Breast epithelium (tissue), 3 donors: ENCODE measurements at regions not wholly inside any gene's neighbourhood (a gene's known extent, or its start where the extent isn't known, plus 50 kb on each side); places are given as distances from the start of the nearest gene placed in this dataset.

Source experiments
- CTCF ChIP-seq, 3 donors: fragments of 450-650 bp; IDR thresholded peaks; one replicate each; pipeline ENCODE4 v1.5.1; 2016 to 2017; ENCODE audit warnings: antibody characterized with exemption in 3 of 3, mild to moderate bottlenecking in 3 of 3, moderate library complexity in 3 of 3
- POLR2A ChIP-seq: fragments of 450-650 bp; IDR thresholded peaks from one replicate; pipeline ENCODE4 v1.6.1; 2016; ENCODE audit warnings: antibody characterized with exemption, mild to moderate bottlenecking, moderate library complexity
- POLR2AphosphoS5 ChIP-seq, 3 donors: sonication (generic); formaldehyde crosslinking; IDR thresholded peaks; one replicate each; pipeline ENCODE4 v1.6.1; 2017; ENCODE audit warnings: antibody characterized with exemption in 3 of 3

DNA sequence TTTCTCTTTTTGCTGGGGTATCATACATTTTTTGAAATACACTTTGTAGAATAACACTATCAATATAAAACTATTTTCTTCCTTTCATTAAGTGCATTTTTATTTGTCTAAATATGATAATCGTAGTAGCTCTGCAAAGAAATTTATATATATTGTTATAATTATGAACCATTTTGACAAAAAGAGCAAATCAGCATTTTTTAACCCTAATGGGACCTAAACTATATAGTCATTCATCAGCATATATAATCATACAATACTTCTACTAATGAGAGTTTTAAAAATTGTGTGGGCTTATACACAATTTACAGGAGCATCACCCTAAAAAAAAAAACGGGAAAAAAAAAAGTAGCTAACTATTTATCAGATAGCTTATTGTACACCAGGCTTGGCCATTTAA lies 329.7 kb upstream of the TYRP1 start:
- TF ChIP-seq CTCF (IDR thresholded peaks at IDR 0.05): no peak
- no peak for TF ChIP-seq POLR2AphosphoS5 (IDR thresholded peaks at IDR 0.05)
- no peak for TF ChIP-seq POLR2A
